Mesenchymal stem cell (in vitro differentiated cells and primary cell): ENCODE measurements at regions not wholly inside any gene's neighbourhood (a gene's known extent, or its start where the extent isn't known, plus 50 kb on each side); places are given as distances from the start of the nearest gene placed in this dataset.

Source experiments
- DNase-seq: peaks from one replicate; pipeline ENCODE4 v3.0.0-alpha.2; 2013
- H2AFZ ChIP-seq: one replicate; pipeline ENCODE4 v1.6.1; 2013; ENCODE audit warnings: low read depth, mild to moderate bottlenecking, control low read depth, inconsistent platforms, low read length, moderate library complexity
- H2AK5ac ChIP-seq: 2 replicates; pipeline ENCODE4 v1.6.1; 2013; ENCODE audit warnings: low read length, moderate library complexity, mild to moderate bottlenecking, inconsistent platforms; ENCODE audit not compliant: severe bottlenecking
- H2BK120ac ChIP-seq: one replicate; pipeline ENCODE4 v1.6.1; 2013; ENCODE audit warnings: low read depth, mild to moderate bottlenecking, inconsistent platforms, low read length, moderate library complexity
- H2BK12ac ChIP-seq, 2 experiments: one replicate each; pipeline ENCODE4 v1.6.1; 2013; ENCODE audit warnings: inconsistent platforms in 2 of 2, low read length in 2 of 2, mild to moderate bottlenecking in 2 of 2, moderate library complexity in 2 of 2, control low read depth in 1 of 2
- H2BK15ac ChIP-seq: one replicate; pipeline ENCODE4 v1.6.1; 2013; ENCODE audit warnings: mild to moderate bottlenecking, low read depth, inconsistent platforms; ENCODE audit not compliant: poor library complexity, severe bottlenecking
- H2BK5ac ChIP-seq: 2 replicates; pipeline ENCODE4 v1.6.1; 2013; ENCODE audit warnings: low read depth, mild to moderate bottlenecking, low read length, control low read depth, inconsistent platforms; ENCODE audit not compliant: poor library complexity, severe bottlenecking
- H3K14ac ChIP-seq, 2 experiments: one replicate each; pipeline ENCODE4 v1.6.1; 2013; ENCODE audit warnings: inconsistent platforms in 2 of 2, low read length in 2 of 2, control low read depth in 1 of 2, mild to moderate bottlenecking in 1 of 2, moderate library complexity in 1 of 2
- H3K18ac ChIP-seq, 2 experiments: one replicate each; pipeline ENCODE4 v1.6.1; 2013; ENCODE audit warnings: inconsistent platforms in 2 of 2, low read length in 2 of 2, control low read depth in 1 of 2, low read depth in 1 of 2, mild to moderate bottlenecking in 1 of 2
- H3K23ac ChIP-seq, 2 experiments: one replicate each; pipeline ENCODE4 v1.6.1; 2013; ENCODE audit warnings: inconsistent platforms in 2 of 2, low read length in 2 of 2, mild to moderate bottlenecking in 2 of 2, moderate library complexity in 2 of 2, control low read depth in 1 of 2
- H3K27ac ChIP-seq: 2 replicates; pipeline ENCODE4 v1.5.1; 2013; ENCODE audit warnings: mild to moderate bottlenecking, moderate library complexity, low read length, control low read depth, inconsistent platforms; ENCODE audit not compliant: poor library complexity, severe bottlenecking
- H3K27me3 ChIP-seq, 2 experiments: 2 replicates each; pipeline versions ENCODE4 v1.6.1 to v1.7.0; 2013; ENCODE audit warnings: low read length in 2 of 2, mild to moderate bottlenecking in 2 of 2, moderate library complexity in 2 of 2, control low read depth in 1 of 2, inconsistent platforms in 1 of 2; ENCODE audit not compliant: control insufficient read depth in 1 of 2, insufficient read depth in 1 of 2
- H3K36me3 ChIP-seq, 2 experiments: 2 replicates each; pipeline versions ENCODE4 v1.6.1 to v1.7.0; 2013; ENCODE audit warnings: low read length in 2 of 2, control low read depth in 1 of 2, inconsistent platforms in 1 of 2, low read depth in 1 of 2, mild to moderate bottlenecking in 1 of 2; ENCODE audit not compliant: insufficient read depth in 2 of 2, control insufficient read depth in 1 of 2
- H3K4ac ChIP-seq, 2 experiments: one replicate each; pipeline ENCODE4 v1.6.1; 2013; ENCODE audit warnings: inconsistent platforms in 2 of 2, low read length in 2 of 2, mild to moderate bottlenecking in 2 of 2, moderate library complexity in 2 of 2, control low read depth in 1 of 2, low read depth in 1 of 2
- H3K4me1 ChIP-seq: 2 replicates; pipeline ENCODE4 v1.6.1; 2013; ENCODE audit warnings: low read depth, low read length, control low read depth; ENCODE audit not compliant: control insufficient read depth, insufficient read depth
- H3K4me2 ChIP-seq: 2 replicates; pipeline ENCODE4 v1.6.1; 2013; ENCODE audit warnings: low read length, mild to moderate bottlenecking, inconsistent platforms; ENCODE audit not compliant: poor library complexity, severe bottlenecking
- H3K4me3 ChIP-seq, 2 experiments: 2 replicates each; pipeline versions ENCODE4 v1.5.1 to v1.7.0; 2013; ENCODE audit warnings: low read length in 2 of 2, mild to moderate bottlenecking in 2 of 2, control low read depth in 1 of 2, low read depth in 1 of 2; ENCODE audit not compliant: insufficient read depth in 1 of 2
- H3K79me1 ChIP-seq: replicated peaks from 2 replicates; pipeline ENCODE4 v1.6.1; 2013; ENCODE audit warnings: mild to moderate bottlenecking, control low read depth, low read length, inconsistent platforms; ENCODE audit not compliant: poor library complexity, severe bottlenecking
- H3K9ac ChIP-seq: 2 replicates; pipeline ENCODE4 v1.7.0; 2013; ENCODE audit warnings: mild to moderate bottlenecking, low read length, moderate library complexity
- H3K9me3 ChIP-seq: 2 replicates; pipeline ENCODE4 v1.7.0; 2013; ENCODE audit warnings: mild to moderate bottlenecking, low read length; ENCODE audit not compliant: control insufficient read depth
- H4K8ac ChIP-seq: one replicate; pipeline ENCODE4 v1.6.1; 2013; ENCODE audit warnings: inconsistent platforms, mild to moderate bottlenecking, low read length, moderate library complexity
- H4K91ac ChIP-seq: one replicate; pipeline ENCODE4 v1.6.1; 2013; ENCODE audit warnings: mild to moderate bottlenecking, low read length, inconsistent platforms
- WGBS: methylation state at CpG from one replicate; pipeline ENCODE4 v1.1.7; 2013; ENCODE audit warnings: mixed read lengths; 5-methylcytosine and 5-hydroxymethylcytosine counted together

GRCh38 chr4:120218981-120219380 is 152.3 kb upstream of the MAD2L1 start:
- Histone ChIP-seq H3K9ac (no peak overlapping the region), H2BK15ac (no peak overlapping the region), H2AK5ac (no peak overlapping the region), H3K4me3 (no peak overlapping the region), H3K79me1 (no peaks in the 10 kb centered on the region), H3K4ac (no peak overlapping the region), H3K27me3 (no peaks in the 10 kb centered on the region), H2BK5ac (no peak overlapping the region), H2BK12ac (no peak overlapping the region), H3K9me3 (peaks cover 8% of the 10 kb centered on the region), H3K18ac (no peak overlapping the region), H2AFZ (no peak overlapping the region), H3K4me1 (no peaks in the 10 kb centered on the region), H3K36me3 (no peaks in the 10 kb centered on the region), H4K8ac (no peak overlapping the region), H3K27ac (no peak overlapping the region), H3K23ac (no peak overlapping the region), H3K4me2 (no peak overlapping the region), H4K91ac (no peak overlapping the region), H2BK120ac (no peak overlapping the region), H3K14ac (no peak overlapping the region)
- no peak for DNase-seq
- WGBS = 98% methylated on average over 2 of the region's 2 CpGs

DNA sequence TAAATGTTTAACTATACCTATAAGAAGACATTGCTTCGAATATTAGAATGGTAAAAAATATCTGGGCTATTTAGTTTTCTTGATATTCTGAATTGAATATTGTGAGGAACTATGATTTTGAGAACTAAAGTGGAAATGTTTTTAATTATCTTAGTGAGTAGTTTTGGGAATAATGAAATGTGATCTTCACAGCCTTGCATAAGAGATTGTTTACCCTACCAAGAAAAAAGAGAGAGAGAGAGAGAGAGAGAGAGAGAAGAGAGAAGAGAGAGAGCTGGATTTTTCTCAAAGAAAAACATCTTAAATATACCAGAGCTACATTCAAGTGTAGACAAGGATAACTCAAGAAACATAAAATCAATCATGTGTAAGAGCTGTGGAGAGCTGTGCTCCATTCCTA is 148.7 kb upstream of the MAD2L1 start:
- no peaks in the 10 kb centered on the region for H3K4me1 ChIP-seq
- H3K9ac ChIP-seq = no peak overlapping the region
- H2BK120ac ChIP-seq = no peak overlapping the region
- H2BK12ac ChIP-seq = no peak overlapping the region
- H4K8ac ChIP-seq = no peak overlapping the region
- H3K4me2 ChIP-seq = no peak overlapping the region
- H3K4me3 ChIP-seq = no peak overlapping the region
- H3K27me3 ChIP-seq = no peaks in the 10 kb centered on the region
- no peak overlapping the region for H2AK5ac ChIP-seq
- no peak overlapping the region for H3K23ac ChIP-seq
- no peak overlapping the region for H2BK5ac ChIP-seq
- no peak overlapping the region for H3K14ac ChIP-seq
- no peaks in the 10 kb centered on the region for H3K36me3 ChIP-seq
- H3K4ac ChIP-seq = no peak overlapping the region
- H3K18ac ChIP-seq = no peak overlapping the region
- H4K91ac ChIP-seq = no peak overlapping the region
- no peak overlapping the region for H3K27ac ChIP-seq
- no peak overlapping the region for H2AFZ ChIP-seq
- WGBS = 80% methylated on average over 1 of the region's 1 CpG
- H3K9me3 ChIP-seq = peaks cover 8% of the 10 kb centered on the region
- DNase-seq = no peak
- H3K79me1 ChIP-seq = no peaks in the 10 kb centered on the region
- no peak overlapping the region for H2BK15ac ChIP-seq

- no peaks in the 10 kb centered on the region for H3K4me1 ChIP-seq
- H3K27ac ChIP-seq = no peak overlapping the region
- H3K9ac ChIP-seq = peak overlapping the region; percentile 37
- H2BK5ac ChIP-seq = no peak overlapping the region
- H3K79me1 ChIP-seq = no peaks in the 10 kb centered on the region
- no peak overlapping the region for H3K4ac ChIP-seq
- no peak overlapping the region for H4K91ac ChIP-seq
- H2AFZ ChIP-seq = no peak overlapping the region
- no peak overlapping the region for H2AK5ac ChIP-seq
- H4K8ac ChIP-seq = no peak overlapping the region
- no peak overlapping the region for H3K18ac ChIP-seq
- no peak overlapping the region for H3K23ac ChIP-seq
- 89% methylated on average over 4 of the region's 4 CpGs for WGBS
- no peaks in the 10 kb centered on the region for H3K27me3 ChIP-seq
- H3K14ac ChIP-seq = no peak overlapping the region
- H2BK120ac ChIP-seq = no peak overlapping the region
- peak overlapping the region in 1 of 2 experiments; percentile 53 for H3K4me3 ChIP-seq
- H3K9me3 ChIP-seq = no peaks in the 10 kb centered on the region
- no peak overlapping the region for H2BK15ac ChIP-seq
- DNase-seq = no peak
- H3K36me3 ChIP-seq = no peaks in the 10 kb centered on the region
- no peak overlapping the region for H2BK12ac ChIP-seq
- no peak overlapping the region for H3K4me2 ChIP-seq
These were observed 144.9 kb upstream of the MAD2L1 start for GRCh38 chr4:120211408-120212015.

GRCh38 chr4:120209706-120210105 is 143.1 kb upstream of the MAD2L1 start:
- no peak overlapping the region for H3K14ac ChIP-seq
- no peak overlapping the region for H2AFZ ChIP-seq
- no peak overlapping the region for H3K4me3 ChIP-seq
- no peaks in the 10 kb centered on the region for H3K79me1 ChIP-seq
- H3K4me1 ChIP-seq = no peaks in the 10 kb centered on the region
- no peak overlapping the region for H4K91ac ChIP-seq
- H2AK5ac ChIP-seq = no peak overlapping the region
- no peak overlapping the region for H2BK15ac ChIP-seq
- no peak overlapping the region for H3K23ac ChIP-seq
- H3K18ac ChIP-seq = no peak overlapping the region
- H3K36me3 ChIP-seq = no peaks in the 10 kb centered on the region
- no peak overlapping the region for H2BK12ac ChIP-seq
- H3K9me3 ChIP-seq = no peaks in the 10 kb centered on the region
- no peak for DNase-seq
- H3K9ac ChIP-seq = no peak overlapping the region
- 100% methylated on average over 1 of the region's 4 CpGs for WGBS
- no peaks in the 10 kb centered on the region for H3K27me3 ChIP-seq
- H3K27ac ChIP-seq = no peak overlapping the region
- H3K4ac ChIP-seq = no peak overlapping the region
- H4K8ac ChIP-seq = no peak overlapping the region
- H2BK5ac ChIP-seq = no peak overlapping the region
- H2BK120ac ChIP-seq = no peak overlapping the region
- H3K4me2 ChIP-seq = no peak overlapping the region
